ENCODE measurements at regions not wholly inside any gene's neighbourhood (a gene's known extent, or its start where the extent isn't known, plus 50 kb on each side); places are given as distances from the start of the nearest gene placed in this dataset.

DNA sequence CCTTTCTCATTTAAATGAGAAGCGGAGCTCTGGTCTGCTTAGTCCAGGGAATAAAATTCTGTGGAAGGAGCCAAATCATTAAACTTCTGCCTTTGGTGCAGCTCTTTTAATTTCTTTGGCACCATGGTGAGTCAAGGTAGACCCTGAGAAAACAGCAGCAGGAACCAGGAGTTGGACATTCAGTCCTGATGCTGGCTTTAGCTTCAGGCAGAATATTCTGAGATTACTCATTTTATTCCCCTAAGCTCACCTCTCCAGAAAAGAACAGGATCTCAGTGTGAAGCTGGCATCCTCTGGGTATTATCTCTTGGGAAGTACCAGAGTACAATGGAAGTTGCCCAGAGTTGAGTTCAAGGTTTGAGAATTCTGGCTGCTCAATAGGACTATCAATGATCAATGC lies 211.6 kb upstream of the NRP1 start:
- no peaks in the 10 kb centered on the region for H3K79me1 ChIP-seq (ENCODE audit: low read length)
- WGBS (ENCODE audit: extremely low coverage, insufficient coverage, insufficient read length): no CpG with 5 or more reads among the region's 1 CpG

DNA sequence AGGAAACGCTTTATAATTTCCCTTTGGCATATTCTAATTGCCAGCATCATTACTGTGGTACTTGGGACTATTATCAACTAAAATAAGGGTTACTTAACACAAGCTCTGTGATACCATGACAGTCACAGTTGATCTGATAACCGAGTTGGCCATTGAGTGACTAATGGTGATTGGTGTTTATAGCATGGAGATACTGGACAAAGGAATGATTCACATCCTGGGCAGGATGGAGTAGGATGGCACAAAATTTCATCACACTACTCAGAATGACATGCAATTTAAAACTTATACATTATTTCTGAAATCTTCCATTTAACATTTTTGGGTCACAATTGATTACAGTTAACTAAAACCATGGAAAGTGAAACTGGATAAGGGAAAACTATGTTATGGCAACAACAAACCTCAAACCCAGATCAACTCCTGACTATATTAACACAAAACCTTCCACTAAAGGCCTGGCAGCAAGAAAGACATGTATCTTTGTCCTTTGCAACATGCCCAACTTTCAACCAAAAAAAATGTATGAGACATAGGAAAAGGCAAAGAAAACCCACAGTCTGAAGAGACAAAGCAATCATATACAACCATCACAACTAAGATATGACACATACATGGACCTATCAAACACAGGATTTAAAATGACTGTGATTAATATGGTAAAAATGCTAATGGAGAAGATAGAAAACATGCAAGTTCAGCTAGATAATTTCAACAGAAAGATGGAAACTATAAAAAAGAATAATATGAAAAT lies 208.5 kb upstream of the NRP1 start:
- Histone ChIP-seq H3K79me2 (ENCODE audit: control insufficient read depth, insufficient read depth, low read length, poor library complexity) (no peaks in the 10 kb centered on the region), H4K91ac (ENCODE audit: low read depth, low read length) (no peak overlapping the region), H3K36me3 (ENCODE audit: control insufficient read depth in 1 of 2, insufficient read depth in 2 of 2, low read length in 2 of 2) (no peaks in the 10 kb centered on the region), H3K4ac (ENCODE audit: low read depth, low read length) (no peak overlapping the region), H4K8ac (ENCODE audit: low read depth, low read length) (no peak overlapping the region), H3K4me3 (ENCODE audit: low read depth, low read length) (no peak overlapping the region), H3K18ac (ENCODE audit: low read length) (no peak overlapping the region), H3K9ac (ENCODE audit: low read length) (no peak overlapping the region), H3K4me1 (ENCODE audit: control insufficient read depth in 1 of 2, insufficient read depth in 2 of 2, low read length in 2 of 2) (no peaks in the 10 kb centered on the region), H3K27me3 (ENCODE audit: insufficient read depth, low read length) (no peaks in the 10 kb centered on the region), H2BK120ac (ENCODE audit: insufficient read depth, low read length, poor library complexity) (no peak overlapping the region), H2BK12ac (ENCODE audit: low read length) (no peak overlapping the region), H3K79me1 (ENCODE audit: low read length) (no peaks in the 10 kb centered on the region), H2AK5ac (ENCODE audit: low read length) (no peak overlapping the region), H2AFZ (ENCODE audit: insufficient read depth, low read length, poor library complexity) (no peak overlapping the region), H4K12ac (ENCODE audit: low read depth, low read length) (no peak overlapping the region), H3K27ac (ENCODE audit: low read depth, low read length) (no peak overlapping the region), H2BK5ac (ENCODE audit: low read depth, low read length, poor library complexity) (no peak overlapping the region), H3K14ac (ENCODE audit: low read length) (no peak overlapping the region), H3K9me3 (ENCODE audit: insufficient read depth, low read depth, low read length) (no peaks in the 10 kb centered on the region), H3K4me2 (ENCODE audit: low read length) (no peak overlapping the region), H3K23ac (ENCODE audit: low read length) (no peak overlapping the region)
- peak; percentile 23 to 75 for DNase-seq
- no CpG with 5 or more reads among the region's 2 CpGs for WGBS (ENCODE audit: extremely low coverage, insufficient coverage, insufficient read length)

More for the DNA sequence above, 211.6 kb upstream of the NRP1 start:
- H3K79me2 ChIP-seq (ENCODE audit: control insufficient read depth, insufficient read depth, low read length, poor library complexity): no peaks in the 10 kb centered on the region
- no peak overlapping the region for H3K27ac ChIP-seq (ENCODE audit: low read depth, low read length)
- no peak overlapping the region for H3K4me2 ChIP-seq (ENCODE audit: low read length)
- H3K9ac ChIP-seq (ENCODE audit: low read length): no peak overlapping the region
- H4K8ac ChIP-seq (ENCODE audit: low read depth, low read length): no peak overlapping the region
- no peak overlapping the region for H3K4ac ChIP-seq (ENCODE audit: low read depth, low read length)
- no peaks in the 10 kb centered on the region for H3K4me1 ChIP-seq (ENCODE audit: control insufficient read depth in 1 of 2, insufficient read depth in 2 of 2, low read length in 2 of 2)
- H4K91ac ChIP-seq (ENCODE audit: low read depth, low read length): no peak overlapping the region
- DNase-seq: peak; percentile 61 to 90
- H2AK5ac ChIP-seq (ENCODE audit: low read length): no peak overlapping the region
- no peak overlapping the region for H3K14ac ChIP-seq (ENCODE audit: low read length)
- H3K36me3 ChIP-seq (ENCODE audit: control insufficient read depth in 1 of 2, insufficient read depth in 2 of 2, low read length in 2 of 2): no peaks in the 10 kb centered on the region
- no peak overlapping the region for H2BK5ac ChIP-seq (ENCODE audit: low read depth, low read length, poor library complexity)
- no peak overlapping the region for H2AFZ ChIP-seq (ENCODE audit: insufficient read depth, low read length, poor library complexity)
- no peak overlapping the region for H3K4me3 ChIP-seq (ENCODE audit: low read depth, low read length)
- H3K27me3 ChIP-seq (ENCODE audit: insufficient read depth, low read length): no peaks in the 10 kb centered on the region
- H4K12ac ChIP-seq (ENCODE audit: low read depth, low read length): no peak overlapping the region
- H2BK12ac ChIP-seq (ENCODE audit: low read length): no peak overlapping the region
- H3K23ac ChIP-seq (ENCODE audit: low read length): no peak overlapping the region
- H3K9me3 ChIP-seq (ENCODE audit: insufficient read depth, low read depth, low read length): no peaks in the 10 kb centered on the region
- H3K18ac ChIP-seq (ENCODE audit: low read length): no peak overlapping the region
- H2BK120ac ChIP-seq (ENCODE audit: insufficient read depth, low read length, poor library complexity): no peak overlapping the region

DNA sequence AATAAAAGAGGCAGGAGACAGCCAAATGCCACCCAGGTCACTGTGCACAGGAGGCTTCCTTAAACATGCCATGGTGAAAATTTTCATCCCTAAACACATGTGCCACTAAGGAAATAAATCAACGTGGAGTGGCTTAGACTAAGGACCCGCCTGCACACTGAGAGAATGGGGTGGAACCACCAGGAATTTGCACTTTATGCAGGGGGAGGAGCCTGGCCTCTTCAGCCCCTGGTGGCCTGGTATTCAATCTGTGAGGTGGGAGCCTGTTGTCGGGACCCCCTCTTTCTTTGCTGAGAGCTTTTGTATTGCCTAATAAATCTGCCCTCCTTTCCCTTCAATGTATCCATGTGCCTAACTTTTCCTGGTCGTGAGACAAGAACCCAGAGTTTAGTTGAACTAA lies 204.6 kb upstream of the NRP1 start:
- Histone ChIP-seq H4K8ac (ENCODE audit: low read depth, low read length) (no peak overlapping the region), H3K9me3 (ENCODE audit: insufficient read depth, low read depth, low read length) (no peaks in the 10 kb centered on the region), H3K4me1 (ENCODE audit: control insufficient read depth in 1 of 2, insufficient read depth in 2 of 2, low read length in 2 of 2) (peaks cover 0 to 3% of the 10 kb centered on the region in 2 experiments), H3K79me2 (ENCODE audit: control insufficient read depth, insufficient read depth, low read length, poor library complexity) (no peaks in the 10 kb centered on the region), H2BK12ac (ENCODE audit: low read length) (no peak overlapping the region), H2AFZ (ENCODE audit: insufficient read depth, low read length, poor library complexity) (no peak overlapping the region), H3K4me2 (ENCODE audit: low read length) (no peak overlapping the region), H4K91ac (ENCODE audit: low read depth, low read length) (no peak overlapping the region), H3K23ac (ENCODE audit: low read length) (no peak overlapping the region), H3K4ac (ENCODE audit: low read depth, low read length) (no peak overlapping the region), H3K79me1 (ENCODE audit: low read length) (no peaks in the 10 kb centered on the region), H3K36me3 (ENCODE audit: control insufficient read depth in 1 of 2, insufficient read depth in 2 of 2, low read length in 2 of 2) (no peaks in the 10 kb centered on the region), H3K14ac (ENCODE audit: low read length) (no peak overlapping the region), H2BK5ac (ENCODE audit: low read depth, low read length, poor library complexity) (no peak overlapping the region), H3K27me3 (ENCODE audit: insufficient read depth, low read length) (no peaks in the 10 kb centered on the region), H2AK5ac (ENCODE audit: low read length) (no peak overlapping the region), H3K18ac (ENCODE audit: low read length) (no peak overlapping the region), H2BK120ac (ENCODE audit: insufficient read depth, low read length, poor library complexity) (no peak overlapping the region), H3K27ac (ENCODE audit: low read depth, low read length) (no peak overlapping the region), H3K4me3 (ENCODE audit: low read depth, low read length) (no peak overlapping the region), H4K12ac (ENCODE audit: low read depth, low read length) (no peak overlapping the region), H3K9ac (ENCODE audit: low read length) (no peak overlapping the region)
- DNase-seq: no peak
- no CpG with 5 or more reads among the region's 4 CpGs for WGBS (ENCODE audit: extremely low coverage, insufficient coverage, insufficient read length)

DNA sequence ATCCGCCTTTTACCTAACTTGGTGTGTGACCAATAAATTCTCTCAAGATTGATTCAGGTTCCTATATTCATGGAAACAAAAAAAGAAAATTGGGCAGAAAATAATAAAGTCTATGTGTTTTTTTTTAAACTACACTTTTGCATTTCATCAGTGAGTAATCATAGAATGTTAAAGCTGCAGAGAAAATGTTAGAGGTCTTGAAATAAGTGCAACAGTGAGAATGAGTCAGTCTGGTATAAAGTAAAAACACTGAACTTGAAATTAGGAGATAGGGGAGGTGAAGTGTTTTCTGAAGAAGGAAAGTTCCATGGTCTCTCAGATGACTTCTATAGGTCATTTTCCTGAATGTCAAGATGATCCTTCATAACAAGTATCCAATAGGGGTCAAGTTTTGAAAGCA lies 202.6 kb upstream of the NRP1 start:
- Histone ChIP-seq H3K14ac (ENCODE audit: low read length) (no peak overlapping the region), H4K12ac (ENCODE audit: low read depth, low read length) (no peak overlapping the region), H3K9ac (ENCODE audit: low read length) (no peak overlapping the region), H3K4me1 (ENCODE audit: control insufficient read depth in 1 of 2, insufficient read depth in 2 of 2, low read length in 2 of 2) (peaks cover 0 to 3% of the 10 kb centered on the region in 2 experiments), H3K27me3 (ENCODE audit: insufficient read depth, low read length) (no peaks in the 10 kb centered on the region), H4K8ac (ENCODE audit: low read depth, low read length) (no peak overlapping the region), H2AFZ (ENCODE audit: insufficient read depth, low read length, poor library complexity) (no peak overlapping the region), H2AK5ac (ENCODE audit: low read length) (no peak overlapping the region), H3K79me2 (ENCODE audit: control insufficient read depth, insufficient read depth, low read length, poor library complexity) (no peaks in the 10 kb centered on the region), H3K23ac (ENCODE audit: low read length) (no peak overlapping the region), H3K36me3 (ENCODE audit: control insufficient read depth in 1 of 2, insufficient read depth in 2 of 2, low read length in 2 of 2) (no peaks in the 10 kb centered on the region), H3K4me3 (ENCODE audit: low read depth, low read length) (no peak overlapping the region), H3K18ac (ENCODE audit: low read length) (no peak overlapping the region), H2BK120ac (ENCODE audit: insufficient read depth, low read length, poor library complexity) (no peak overlapping the region), H4K91ac (ENCODE audit: low read depth, low read length) (no peak overlapping the region), H3K27ac (ENCODE audit: low read depth, low read length) (no peak overlapping the region), H3K79me1 (ENCODE audit: low read length) (no peaks in the 10 kb centered on the region), H2BK12ac (ENCODE audit: low read length) (no peak overlapping the region), H2BK5ac (ENCODE audit: low read depth, low read length, poor library complexity) (no peak overlapping the region), H3K4me2 (ENCODE audit: low read length) (no peak overlapping the region), H3K9me3 (ENCODE audit: insufficient read depth, low read depth, low read length) (no peaks in the 10 kb centered on the region), H3K4ac (ENCODE audit: low read depth, low read length) (no peak overlapping the region)
- no peak for DNase-seq
- no CpG with 5 or more reads among the region's 1 CpG for WGBS (ENCODE audit: extremely low coverage, insufficient coverage, insufficient read length)

All from trophoblast cell (in vitro differentiated cells and primary cell).